OCI-LY1 (cell line): ENCODE measurements at regions not wholly inside any gene's neighbourhood (a gene's known extent, or its start where the extent isn't known, plus 50 kb on each side); places are given as distances from the start of the nearest gene placed in this dataset.

Experiments
- CTCF ChIP-seq: fragments of 200-600 bp; sonication (generic), shearing (Covaris generic); IDR thresholded peaks from 2 replicates; pipeline ENCODE4 v1.5.1; 2017; ENCODE audit warnings: mild to moderate bottlenecking, antibody characterized with exemption, low read length, moderate library complexity, mixed read lengths
- EZH2 ChIP-seq: fragments of 200-600 bp; sonication (generic), shearing (Covaris generic); IDR thresholded peaks from 2 replicates; pipeline ENCODE4 v1.8.0; 2017; ENCODE audit warnings: borderline replicate concordance, mixed run types, mild to moderate bottlenecking, antibody characterized with exemption, low read length, moderate library complexity, mixed read lengths

DNA sequence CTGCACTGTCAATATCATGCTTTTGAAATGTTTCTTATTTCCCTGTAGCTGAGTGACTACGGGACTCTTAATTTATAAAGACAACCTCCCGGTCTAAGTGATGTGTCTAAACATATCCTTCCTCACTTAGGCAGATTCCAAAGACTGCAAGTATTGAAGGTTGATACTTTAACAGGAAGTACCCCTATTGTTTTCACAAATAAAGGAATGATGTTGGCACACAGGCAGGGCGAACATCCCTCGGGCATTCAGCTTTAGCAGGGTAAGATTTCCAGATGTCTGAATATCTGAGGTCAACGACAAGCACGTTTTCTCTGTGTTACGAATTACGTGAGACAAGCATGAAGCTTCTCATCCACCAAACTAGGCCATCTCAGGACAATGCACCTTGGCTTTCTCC, 638.0 kb upstream of the FRG1 start:
- no peak for TF ChIP-seq CTCF
- TF ChIP-seq EZH2: no peak
